ENCODE measurements at regions not wholly inside any gene's neighbourhood (a gene's known extent, or its start where the extent isn't known, plus 50 kb on each side); places are given as distances from the start of the nearest gene placed in this dataset.

DNA sequence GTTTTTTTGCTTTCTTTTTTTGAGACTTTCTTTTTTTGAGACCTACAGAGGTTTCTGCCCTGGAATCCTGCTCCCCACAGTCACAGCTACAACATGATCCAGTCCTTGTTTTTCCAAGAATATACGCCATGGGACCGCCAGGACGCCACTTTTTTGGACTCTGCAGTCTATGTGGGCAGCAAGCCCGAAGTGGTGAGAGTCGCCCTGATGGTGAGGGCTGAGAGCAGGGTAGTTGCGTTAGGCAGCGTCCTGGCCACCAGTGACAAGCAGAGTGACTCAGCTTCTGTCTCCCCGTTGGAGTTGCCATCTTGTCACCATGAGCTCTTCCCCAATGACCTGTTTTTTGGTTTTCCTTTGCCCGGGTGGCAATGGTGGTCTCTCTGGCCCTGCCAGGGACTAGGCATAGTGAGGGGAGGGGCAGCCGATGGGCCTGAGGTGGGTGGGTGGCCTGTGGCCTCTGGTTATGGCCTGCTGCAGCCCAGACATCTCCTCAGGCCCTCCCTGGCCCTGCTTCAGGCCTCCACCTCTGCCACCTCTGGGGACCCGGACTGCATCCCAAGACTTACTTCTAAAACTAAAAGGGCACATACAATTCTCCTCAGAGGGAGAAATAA is 88.0 kb upstream of the MALRD1 start:
- no peak for TF ChIP-seq CTCF (IDR thresholded peaks at IDR 0.05; ENCODE audit: control insufficient read depth, extremely low read depth, insufficient read depth)
- H3K4me3 ChIP-seq (ENCODE audit: low read depth, low read length) = no peak overlapping the region

DNA sequence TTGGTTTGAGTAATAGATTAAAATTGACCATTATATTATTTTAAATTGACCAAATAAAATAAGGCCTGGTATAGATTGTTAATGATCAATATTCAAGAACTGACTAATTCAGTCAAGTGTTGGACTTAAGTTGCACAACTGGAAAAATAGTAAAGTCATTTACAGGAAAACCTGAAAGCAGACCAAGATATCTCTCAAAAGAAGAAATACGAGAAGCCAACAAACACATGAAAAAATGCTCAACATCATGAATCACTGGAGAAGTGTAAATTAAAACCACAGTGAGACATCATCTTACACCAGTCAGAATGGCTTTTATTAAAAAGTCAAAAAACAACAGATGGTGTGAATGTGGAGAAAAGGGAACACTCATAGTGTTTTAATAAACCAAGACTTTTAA is 80.4 kb upstream of the MALRD1 start:
- no peak for TF ChIP-seq CTCF (IDR thresholded peaks at IDR 0.05; ENCODE audit: control insufficient read depth, extremely low read depth, insufficient read depth)
- no peak overlapping the region for H3K4me3 ChIP-seq (ENCODE audit: low read depth, low read length)
- no peak for DNase-seq (ENCODE audit: low read depth)

More for the DNA sequence above, 88.0 kb upstream of the MALRD1 start:
- no peak for DNase-seq (ENCODE audit: low read depth)

DNA sequence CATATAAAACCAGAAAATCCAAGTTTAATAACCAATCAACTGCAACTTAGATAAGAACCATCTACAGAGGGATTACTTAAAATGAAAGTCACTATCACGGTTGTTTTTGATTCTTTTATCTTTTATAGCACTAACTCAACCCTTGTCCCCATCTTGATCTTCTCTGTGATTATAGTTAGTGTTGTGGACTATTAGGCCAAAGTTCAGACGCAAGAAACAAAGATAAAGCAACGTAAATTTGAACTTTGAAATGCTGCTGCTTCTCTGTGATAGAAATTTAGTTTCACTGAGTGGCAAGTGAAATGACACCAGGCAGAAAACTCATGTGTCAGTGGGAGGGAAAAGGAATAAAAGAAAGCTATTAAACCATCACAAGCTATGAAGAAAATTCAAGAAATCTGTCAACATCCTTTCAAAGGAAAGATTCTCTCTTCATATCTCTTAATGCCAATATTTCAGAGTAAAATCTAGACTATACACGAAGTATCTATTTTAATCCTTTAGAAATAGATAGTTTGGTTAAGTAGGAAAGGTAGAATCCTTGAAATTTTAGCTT is 71.8 kb upstream of the MALRD1 start:
- no peak for DNase-seq (ENCODE audit: low read depth)
- H3K4me3 ChIP-seq (ENCODE audit: low read depth, low read length) = no peak overlapping the region
- no peak for TF ChIP-seq CTCF (IDR thresholded peaks at IDR 0.05; ENCODE audit: control insufficient read depth, extremely low read depth, insufficient read depth)

DNA sequence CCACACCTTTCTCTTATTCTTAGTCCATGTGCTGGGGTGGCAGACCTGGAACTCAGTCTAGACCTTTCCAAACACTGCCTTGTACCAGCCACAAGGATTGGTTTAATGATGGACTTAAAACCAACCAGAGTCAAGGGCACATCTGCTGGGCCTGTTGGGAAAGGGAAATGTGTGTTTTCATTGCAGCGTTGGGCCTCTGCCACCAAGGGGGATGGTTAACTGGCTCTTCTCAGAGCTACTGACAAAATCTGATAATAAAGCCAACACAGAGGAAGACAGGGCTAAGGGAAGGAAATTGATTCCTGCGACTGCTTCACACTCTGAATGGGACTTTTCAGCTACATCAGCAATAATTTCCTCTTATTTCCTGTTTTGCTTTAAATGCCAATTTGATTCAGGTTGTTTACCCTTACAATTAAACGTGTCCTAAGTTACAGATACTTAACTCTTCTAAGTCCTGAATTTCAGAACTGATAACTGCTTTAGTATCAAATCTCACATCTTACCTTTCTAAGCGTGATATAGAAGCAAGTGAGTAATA is 68.4 kb upstream of the MALRD1 start:
- DNase-seq (ENCODE audit: low read depth) = no peak
- H3K4me3 ChIP-seq (ENCODE audit: low read depth, low read length) = no peak overlapping the region
- no peak for TF ChIP-seq CTCF (IDR thresholded peaks at IDR 0.05; ENCODE audit: control insufficient read depth, extremely low read depth, insufficient read depth)

DNA sequence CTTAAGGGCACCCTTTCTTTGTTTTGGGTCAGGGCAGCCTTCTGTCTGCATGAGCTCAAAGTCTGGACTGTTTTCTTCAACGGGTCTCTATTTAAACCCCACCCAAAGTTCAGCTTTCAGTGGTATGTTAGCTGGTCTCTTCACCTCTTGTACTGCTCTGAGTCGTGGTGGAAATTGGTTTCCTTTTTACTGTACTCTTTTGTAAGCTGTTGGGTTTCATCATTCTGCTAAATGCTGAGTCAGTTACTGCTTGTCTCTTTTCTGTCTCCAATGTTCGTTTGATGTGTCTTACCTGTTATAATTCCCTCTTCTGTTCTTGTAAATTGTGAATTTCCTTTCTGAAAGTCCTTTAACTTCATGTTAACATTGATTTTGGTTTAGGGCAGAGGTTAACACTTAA is 64.1 kb upstream of the MALRD1 start:
- DNase-seq (ENCODE audit: low read depth) = no peak
- no peak for TF ChIP-seq CTCF (IDR thresholded peaks at IDR 0.05; ENCODE audit: control insufficient read depth, extremely low read depth, insufficient read depth)
- no peak overlapping the region for H3K4me3 ChIP-seq (ENCODE audit: low read depth, low read length)

DNA sequence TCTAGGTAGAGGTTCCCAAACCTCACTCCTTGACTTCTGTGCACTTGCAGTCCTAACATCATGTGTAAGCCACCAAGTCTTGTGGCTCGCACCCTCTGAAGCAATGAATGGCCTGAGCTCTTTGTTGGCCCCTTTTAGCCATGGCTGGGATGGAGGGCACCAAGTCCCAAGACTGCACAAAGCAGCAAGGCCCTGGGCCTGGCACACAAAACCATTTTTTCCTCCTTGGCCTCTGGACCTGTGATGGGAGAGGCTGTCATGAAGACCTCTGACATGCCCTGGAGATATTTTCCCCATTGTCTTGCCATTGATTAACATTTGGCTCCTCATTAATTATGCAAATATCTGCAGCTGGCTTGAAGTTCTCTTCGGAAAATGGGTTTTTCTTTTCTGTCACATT is 60.3 kb upstream of the MALRD1 start:
- no peak for TF ChIP-seq CTCF (IDR thresholded peaks at IDR 0.05; ENCODE audit: control insufficient read depth, extremely low read depth, insufficient read depth)
- no peak overlapping the region for H3K4me3 ChIP-seq (ENCODE audit: low read depth, low read length)
- DNase-seq (ENCODE audit: low read depth) = no peak

Data from LNCaP clone FGC (cell line).